GM23338 (cell line): ENCODE measurements at regions not wholly inside any gene's neighbourhood (a gene's known extent, or its start where the extent isn't known, plus 50 kb on each side); places are given as distances from the start of the nearest gene placed in this dataset.

Source experiments
- ATAC-seq: fragments of 200-7000 bp; cut with Tn5 transposase; 3 replicates; pipeline ENCODE4 v1.9.1; 2020
- DNase-seq: peaks from one replicate; pipeline ENCODE4 v3.0.0-alpha.2; 2015; ENCODE audit warnings: low spot score
- H2AFZ ChIP-seq: fragments of 200-600 bp; sonication (generic); 2 replicates; pipeline ENCODE4 v1.8.0; 2016; ENCODE audit warnings: antibody characterized with exemption, mild to moderate bottlenecking, moderate library complexity
- H3F3A ChIP-seq: fragments of 200-600 bp; sonication (generic); replicated peaks from 2 replicates; pipeline ENCODE4 v1.8.0; 2017; ENCODE audit warnings: antibody characterized with exemption, mixed run types, low read depth
- H3K27ac ChIP-seq: fragments of 200-600 bp; sonication (generic); 2 replicates; pipeline ENCODE4 v1.6.1; 2016; ENCODE audit warnings: low read depth
- H3K27me3 ChIP-seq: fragments of 200-600 bp; sonication (generic); 2 replicates; pipeline ENCODE4 v1.8.0; 2016; ENCODE audit warnings: mild to moderate bottlenecking, mixed run types, moderate library complexity; ENCODE audit not compliant: insufficient read depth
- H3K36me3 ChIP-seq: fragments of 200-600 bp; sonication (generic); 2 replicates; pipeline ENCODE4 v1.8.0; 2016; ENCODE audit warnings: mild to moderate bottlenecking; ENCODE audit not compliant: insufficient read depth
- H3K4me1 ChIP-seq: fragments of 200-600 bp; sonication (generic); 2 replicates; pipeline ENCODE4 v1.8.0; 2016; ENCODE audit warnings: mild to moderate bottlenecking, moderate library complexity; ENCODE audit not compliant: insufficient read depth
- H3K4me2 ChIP-seq: fragments of 200-600 bp; sonication (generic); 2 replicates; pipeline ENCODE4 v1.7.1; 2017; ENCODE audit warnings: mixed run types
- H3K4me3 ChIP-seq: fragments of 200-600 bp; sonication (generic); 2 replicates; pipeline ENCODE4 v1.6.1; 2016; ENCODE audit warnings: mixed run types
- H3K79me2 ChIP-seq: fragments of 200-600 bp; sonication (generic); replicated peaks from 2 replicates; pipeline ENCODE4 v1.8.0; 2017; ENCODE audit warnings: mild to moderate bottlenecking; ENCODE audit not compliant: insufficient read depth
- H3K9me2 ChIP-seq: fragments of 200-600 bp; sonication (generic); 2 replicates; pipeline ENCODE4 v1.8.0; 2017; ENCODE audit not compliant: insufficient read depth
- H4K20me1 ChIP-seq: fragments of 200-600 bp; sonication (generic); replicated peaks from 2 replicates; pipeline ENCODE4 v1.8.0; 2017; ENCODE audit warnings: mild to moderate bottlenecking; ENCODE audit not compliant: insufficient read depth
- H3K27ac Mint-ChIP-seq: 2 replicates; pipeline ENCODE4 v1.8.0; 2020; ENCODE audit warnings: inconsistent platforms, mild to moderate bottlenecking, moderate library complexity, mixed read lengths
- H3K27me3 Mint-ChIP-seq: 3 replicates; pipeline ENCODE4 v1.8.0; 2022; ENCODE audit warnings: low read depth, mild to moderate bottlenecking, moderate library complexity, mixed read lengths, inconsistent platforms; ENCODE audit not compliant: insufficient read depth, poor library complexity
- H3K36me3 Mint-ChIP-seq: 3 replicates; pipeline ENCODE4 v1.8.0; 2021; ENCODE audit warnings: low read depth, mild to moderate bottlenecking, inconsistent platforms, moderate library complexity, mixed read lengths
- H3K4me1 Mint-ChIP-seq: 3 replicates; pipeline ENCODE4 v1.8.0; 2020; ENCODE audit warnings: mild to moderate bottlenecking, inconsistent platforms, mixed read lengths
- H3K4me3 Mint-ChIP-seq: 3 replicates; pipeline ENCODE4 v1.8.0; 2021; ENCODE audit warnings: moderate library complexity, mild to moderate bottlenecking, inconsistent platforms, mixed read lengths
- H3K9me3 Mint-ChIP-seq: 3 replicates; pipeline ENCODE4 v1.8.0; 2020; ENCODE audit warnings: moderate library complexity, mild to moderate bottlenecking, inconsistent platforms, mixed read lengths
- CTCF ChIP-seq, 2 experiments: fragments of 200-600 bp in 1 of 2; sonication (generic) in 1 of 2; conservative IDR thresholded peaks; 2 replicates each; pipeline versions ENCODE4 v1.5.1 to v1.6.1; 2016 to 2017; ENCODE audit warnings: antibody characterized with exemption in 2 of 2, low read depth in 2 of 2, mild to moderate bottlenecking in 2 of 2, moderate library complexity in 1 of 2
- ETS1 ChIP-seq: IDR thresholded peaks from 2 replicates; pipeline ENCODE4 v1.6.1; 2016; ENCODE audit warnings: antibody characterized with exemption
- EZH2 ChIP-seq: fragments of 200-600 bp; sonication (generic); IDR thresholded peaks from one replicate; pipeline ENCODE4 v1.8.0; 2017; ENCODE audit warnings: antibody characterized with exemption, mild to moderate bottlenecking, low read depth; ENCODE audit not compliant: unreplicated experiment
- EZH2phosphoT487 ChIP-seq: fragments of 200-600 bp; sonication (generic); IDR thresholded peaks from one replicate; pipeline ENCODE4 v1.8.1; 2018; ENCODE audit warnings: antibody characterized with exemption; ENCODE audit not compliant: unreplicated experiment
- JUNB ChIP-seq: IDR thresholded peaks from one replicate; pipeline ENCODE4 v1.6.1; 2016; ENCODE audit warnings: antibody characterized with exemption; ENCODE audit not compliant: unreplicated experiment
- NANOG ChIP-seq: IDR thresholded peaks from 2 replicates; pipeline ENCODE4 v1.6.1; 2016; ENCODE audit warnings: antibody characterized with exemption, borderline replicate concordance
- POLR2AphosphoS5 ChIP-seq: IDR thresholded peaks from 2 replicates; pipeline ENCODE4 v1.6.1; 2016; ENCODE audit warnings: antibody characterized with exemption, low read depth
- REST ChIP-seq: IDR thresholded peaks from one replicate; pipeline ENCODE4 v1.6.1; 2018; ENCODE audit warnings: antibody characterized with exemption; ENCODE audit not compliant: unreplicated experiment
- ZNF114 ChIP-seq: fragments of 250-450 bp; sonication (Bioruptor Pico); IDR thresholded peaks from 2 replicates; pipeline ENCODE4 v1.5.0; 2020; ENCODE audit warnings: mild to moderate bottlenecking, moderate library complexity
- ZNF331 ChIP-seq: fragments of 250-450 bp; sonication (Bioruptor Pico); IDR thresholded peaks from 2 replicates; pipeline ENCODE4 v1.5.0; 2020; ENCODE audit warnings: low read depth, mild to moderate bottlenecking, moderate library complexity
- ZNF462 ChIP-seq: fragments of 250-450 bp; sonication (Bioruptor Pico); IDR thresholded peaks from 2 replicates; pipeline ENCODE4 v1.5.0; 2020; ENCODE audit warnings: mild to moderate bottlenecking, moderate library complexity

GRCh38 chr19:28154077-28154476 lies 1058.9 kb downstream of the UQCRFS1 start (continued):
- no peak for TF ChIP-seq ETS1
- no peak for TF ChIP-seq ZNF331 (CRISPR knock-in tag)
- no peak for TF ChIP-seq POLR2AphosphoS5

GRCh38 chr19:28153123-28153522 lies 1059.8 kb downstream of the UQCRFS1 start:
- H3K36me3 Mint-ChIP-seq, result no peaks in the 10 kb centered on the region
- Histone ChIP-seq H3K4me2 (no peak overlapping the region), H3K4me1 (no peaks in the 10 kb centered on the region; the same call in 1 of the 2 replicates), H3K9me2 (no peaks in the 10 kb centered on the region), H3F3A (no peaks in the 10 kb centered on the region), H3K79me2 (no peaks in the 10 kb centered on the region), H3K36me3 (no peaks in the 10 kb centered on the region), H3K4me3 (no peak overlapping the region), H3K27me3 (no peaks in the 10 kb centered on the region), H3K27ac (no peak overlapping the region), H4K20me1 (no peaks in the 10 kb centered on the region), H2AFZ (0 out of 2 replicates have a peak overlapping the region, but pooled peaks have one; percentile 8)
- no peak overlapping the region for H3K4me3 Mint-ChIP-seq
- no peak for ATAC-seq
- peaks cover 4% of the 10 kb centered on the region; the same call in 2 of the 3 replicates for H3K9me3 Mint-ChIP-seq
- peaks cover 3% of the 10 kb centered on the region for H3K27me3 Mint-ChIP-seq
- DNase-seq, result no peak
- no peak overlapping the region for H3K27ac Mint-ChIP-seq
- H3K4me1 Mint-ChIP-seq, result peaks cover 10% of the 10 kb centered on the region
- TF ChIP-seq EZH2phosphoT487, result no peak
- no peak for TF ChIP-seq JUNB
- no peak for TF ChIP-seq CTCF (conservative IDR thresholded peaks at IDR 0.05; ENCODE audit: low read depth in 2 of 2)
- no peak for TF ChIP-seq EZH2
- no peak for TF ChIP-seq ETS1
- TF ChIP-seq NANOG, result no peak
- TF ChIP-seq ZNF462, result no peak
- no peak for TF ChIP-seq ZNF114 (CRISPR knock-in tag)
- no peak for TF ChIP-seq POLR2AphosphoS5
- no peak for TF ChIP-seq REST
- no peak for TF ChIP-seq ZNF331 (CRISPR knock-in tag)
